Epithelial cell of esophagus (primary cell): ENCODE measurements at regions not wholly inside any gene's neighbourhood (a gene's known extent, or its start where the extent isn't known, plus 50 kb on each side); places are given as distances from the start of the nearest gene placed in this dataset.
"Not testable (repeated sequence)": the region's sequence is repeated elsewhere in the genome, so short reads cannot be mapped to it uniquely, and the experiment has no call there.

Source experiments
- DNase-seq: peaks from one replicate; pipeline ENCODE4 v3.0.0; 2010; ENCODE audit warnings: low read depth
- H3K4me3 ChIP-seq: 2 replicates; pipeline ENCODE4 v1.5.1; 2011; ENCODE audit warnings: mild to moderate bottlenecking, low read length, control low read depth
- TF ChIP-seq, protein P1 (sequence below): IDR thresholded peaks from 2 replicates; pipeline ENCODE4 v1.5.1; 2011; ENCODE audit warnings: low read depth, mild to moderate bottlenecking, low read length, control low read depth, inconsistent platforms; ENCODE audit not compliant: insufficient read depth; ENCODE audit errors: missing control alignments

DNA sequence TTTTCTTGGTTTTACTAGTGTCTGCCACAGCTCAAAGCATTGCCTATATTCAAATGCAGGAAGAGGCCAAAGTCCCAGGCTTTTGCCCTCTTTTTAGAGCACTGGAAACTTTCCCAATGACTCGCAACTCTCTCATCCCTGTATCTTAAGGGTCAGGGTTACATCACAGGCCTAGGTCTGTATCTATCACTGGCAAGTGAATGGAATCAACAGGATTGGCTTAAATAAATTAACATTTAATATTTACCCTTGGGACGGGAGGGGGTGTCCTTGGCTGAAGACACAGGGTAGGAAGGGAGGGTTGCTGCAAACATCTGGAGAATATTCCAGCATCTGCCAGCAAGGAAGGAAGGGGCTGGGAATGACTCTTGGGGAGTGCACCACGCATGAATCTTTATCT lies 242.6 kb downstream of the SLC4A3 start:
- TF ChIP-seq, protein P1, sequence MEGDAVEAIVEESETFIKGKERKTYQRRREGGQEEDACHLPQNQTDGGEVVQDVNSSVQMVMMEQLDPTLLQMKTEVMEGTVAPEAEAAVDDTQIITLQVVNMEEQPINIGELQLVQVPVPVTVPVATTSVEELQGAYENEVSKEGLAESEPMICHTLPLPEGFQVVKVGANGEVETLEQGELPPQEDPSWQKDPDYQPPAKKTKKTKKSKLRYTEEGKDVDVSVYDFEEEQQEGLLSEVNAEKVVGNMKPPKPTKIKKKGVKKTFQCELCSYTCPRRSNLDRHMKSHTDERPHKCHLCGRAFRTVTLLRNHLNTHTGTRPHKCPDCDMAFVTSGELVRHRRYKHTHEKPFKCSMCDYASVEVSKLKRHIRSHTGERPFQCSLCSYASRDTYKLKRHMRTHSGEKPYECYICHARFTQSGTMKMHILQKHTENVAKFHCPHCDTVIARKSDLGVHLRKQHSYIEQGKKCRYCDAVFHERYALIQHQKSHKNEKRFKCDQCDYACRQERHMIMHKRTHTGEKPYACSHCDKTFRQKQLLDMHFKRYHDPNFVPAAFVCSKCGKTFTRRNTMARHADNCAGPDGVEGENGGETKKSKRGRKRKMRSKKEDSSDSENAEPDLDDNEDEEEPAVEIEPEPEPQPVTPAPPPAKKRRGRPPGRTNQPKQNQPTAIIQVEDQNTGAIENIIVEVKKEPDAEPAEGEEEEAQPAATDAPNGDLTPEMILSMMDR, result no peak
- DNase-seq, result peak; percentile 47
- no peak overlapping the region for H3K4me3 ChIP-seq

GRCh38 chr2:219871351-219871750 lies 243.9 kb downstream of the SLC4A3 start:
- no peak overlapping the region for H3K4me3 ChIP-seq
- DNase-seq, result no peak
- TF ChIP-seq, protein P1, result no peak

- no peak overlapping the region for H3K4me3 ChIP-seq
- no peak for DNase-seq
- TF ChIP-seq, protein P1, result no peak
Measured at GRCh38 chr2:219875036-219875435, 247.6 kb downstream of the SLC4A3 start.

GRCh38 chr2:219875986-219876385 lies 248.6 kb downstream of the SLC4A3 start:
- not testable (repeated sequence) for DNase-seq, H3K4me3 ChIP-seq

DNA sequence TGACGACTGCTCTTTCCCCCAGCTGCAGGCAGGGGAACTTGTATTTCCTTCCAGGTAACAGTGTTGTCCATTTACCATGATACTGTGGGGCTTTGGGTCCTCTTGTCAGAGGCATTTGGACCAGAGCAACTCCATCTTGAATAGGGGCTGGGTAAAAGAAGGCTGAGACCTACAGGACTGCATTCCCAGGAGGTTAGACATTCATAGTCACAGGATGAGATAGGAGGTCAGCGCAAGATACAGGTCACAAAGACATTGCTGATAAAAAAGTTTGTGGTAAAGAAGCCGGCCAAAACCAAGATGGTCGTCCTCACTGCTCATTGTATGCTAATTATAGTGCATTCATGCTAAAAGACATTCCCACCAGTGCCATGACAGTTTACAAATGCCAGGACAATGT lies 249.5 kb downstream of the SLC4A3 start:
- DNase-seq, result no peak
- TF ChIP-seq, protein P1, result no peak
- no peak overlapping the region for H3K4me3 ChIP-seq

GRCh38 chr2:219877728-219878127 lies 250.3 kb downstream of the SLC4A3 start:
- no peak for DNase-seq
- no peak overlapping the region for H3K4me3 ChIP-seq
- TF ChIP-seq, protein P1, result no peak

GRCh38 chr2:219878516-219878915 lies 251.1 kb downstream of the SLC4A3 start:
- H3K4me3 ChIP-seq, result no peak overlapping the region
- TF ChIP-seq, protein P1, result no peak
- no peak for DNase-seq

GRCh38 chr2:219881851-219882250 lies 254.4 kb downstream of the SLC4A3 start:
- H3K4me3 ChIP-seq, result no peak overlapping the region
- no peak for DNase-seq
- TF ChIP-seq, protein P1, result no peak
